Ishikawa (cell line): ENCODE measurements at regions not wholly inside any gene's neighbourhood (a gene's known extent, or its start where the extent isn't known, plus 50 kb on each side); places are given as distances from the start of the nearest gene placed in this dataset.

Source experiments
- CEBPB ChIP-seq: IDR thresholded peaks from 2 replicates; pipeline ENCODE4 v1.6.1; 2012
- CREB1 ChIP-seq: IDR thresholded peaks from 2 replicates; pipeline ENCODE4 v1.6.1; 2012; ENCODE audit warnings: low read depth
- EGR1 ChIP-seq: IDR thresholded peaks from 2 replicates; pipeline ENCODE4 v1.6.1; 2012
- EP300 ChIP-seq: IDR thresholded peaks from 2 replicates; pipeline ENCODE4 v1.6.1; 2012; ENCODE audit warnings: borderline replicate concordance
- RAD21 ChIP-seq: IDR thresholded peaks from 2 replicates; pipeline ENCODE4 v1.6.1; 2012; ENCODE audit warnings: low read depth
- TAF1 ChIP-seq: IDR thresholded peaks from 2 replicates; pipeline ENCODE4 v1.6.1; 2012; ENCODE audit warnings: low read depth, mild to moderate bottlenecking
- TCF12 ChIP-seq: IDR thresholded peaks from 2 replicates; pipeline ENCODE4 v1.6.1; 2012; ENCODE audit warnings: low read depth
- TEAD4 ChIP-seq: IDR thresholded peaks from 2 replicates; pipeline ENCODE4 v1.6.1; 2012
- TF ChIP-seq, protein P1 (sequence below): IDR thresholded peaks from 2 replicates; pipeline ENCODE4 v1.6.1; 2012; ENCODE audit warnings: low read depth, mild to moderate bottlenecking
- TF ChIP-seq, protein P2 (sequence below): IDR thresholded peaks from 2 replicates; pipeline ENCODE4 v1.6.1; 2012
- TF ChIP-seq, protein P3 (sequence below): IDR thresholded peaks from 2 replicates; pipeline ENCODE4 v1.6.1; 2012

DNA sequence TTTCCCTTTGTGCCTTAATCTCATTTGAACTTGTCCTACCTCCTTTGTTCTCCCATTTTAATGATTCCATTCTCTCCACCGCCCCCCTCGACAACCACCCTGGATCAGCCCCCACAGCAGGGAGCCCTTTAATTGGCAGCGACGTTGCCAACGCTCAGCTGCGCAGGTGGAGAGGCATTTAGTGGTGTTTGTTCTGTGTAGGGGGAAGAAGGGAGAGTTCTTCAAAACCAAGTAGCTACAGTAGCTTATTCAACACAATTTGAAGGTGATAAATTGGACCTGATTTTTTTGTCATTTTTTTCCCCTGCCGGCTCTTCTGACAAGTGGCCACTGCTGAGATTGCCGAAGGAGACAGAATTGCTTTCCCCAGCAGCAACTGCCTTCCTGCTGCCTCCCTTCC, 499.1 kb downstream of the CDK5RAP2 start:
- no peak for TF ChIP-seq EP300
- TF ChIP-seq, protein P1, sequence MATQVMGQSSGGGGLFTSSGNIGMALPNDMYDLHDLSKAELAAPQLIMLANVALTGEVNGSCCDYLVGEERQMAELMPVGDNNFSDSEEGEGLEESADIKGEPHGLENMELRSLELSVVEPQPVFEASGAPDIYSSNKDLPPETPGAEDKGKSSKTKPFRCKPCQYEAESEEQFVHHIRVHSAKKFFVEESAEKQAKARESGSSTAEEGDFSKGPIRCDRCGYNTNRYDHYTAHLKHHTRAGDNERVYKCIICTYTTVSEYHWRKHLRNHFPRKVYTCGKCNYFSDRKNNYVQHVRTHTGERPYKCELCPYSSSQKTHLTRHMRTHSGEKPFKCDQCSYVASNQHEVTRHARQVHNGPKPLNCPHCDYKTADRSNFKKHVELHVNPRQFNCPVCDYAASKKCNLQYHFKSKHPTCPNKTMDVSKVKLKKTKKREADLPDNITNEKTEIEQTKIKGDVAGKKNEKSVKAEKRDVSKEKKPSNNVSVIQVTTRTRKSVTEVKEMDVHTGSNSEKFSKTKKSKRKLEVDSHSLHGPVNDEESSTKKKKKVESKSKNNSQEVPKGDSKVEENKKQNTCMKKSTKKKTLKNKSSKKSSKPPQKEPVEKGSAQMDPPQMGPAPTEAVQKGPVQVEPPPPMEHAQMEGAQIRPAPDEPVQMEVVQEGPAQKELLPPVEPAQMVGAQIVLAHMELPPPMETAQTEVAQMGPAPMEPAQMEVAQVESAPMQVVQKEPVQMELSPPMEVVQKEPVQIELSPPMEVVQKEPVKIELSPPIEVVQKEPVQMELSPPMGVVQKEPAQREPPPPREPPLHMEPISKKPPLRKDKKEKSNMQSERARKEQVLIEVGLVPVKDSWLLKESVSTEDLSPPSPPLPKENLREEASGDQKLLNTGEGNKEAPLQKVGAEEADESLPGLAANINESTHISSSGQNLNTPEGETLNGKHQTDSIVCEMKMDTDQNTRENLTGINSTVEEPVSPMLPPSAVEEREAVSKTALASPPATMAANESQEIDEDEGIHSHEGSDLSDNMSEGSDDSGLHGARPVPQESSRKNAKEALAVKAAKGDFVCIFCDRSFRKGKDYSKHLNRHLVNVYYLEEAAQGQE, result no peak
- TF ChIP-seq CREB1, result no peak
- TF ChIP-seq TAF1, result no peak
- TF ChIP-seq RAD21, result no peak
- no peak for TF ChIP-seq CEBPB
- TF ChIP-seq, protein P2, sequence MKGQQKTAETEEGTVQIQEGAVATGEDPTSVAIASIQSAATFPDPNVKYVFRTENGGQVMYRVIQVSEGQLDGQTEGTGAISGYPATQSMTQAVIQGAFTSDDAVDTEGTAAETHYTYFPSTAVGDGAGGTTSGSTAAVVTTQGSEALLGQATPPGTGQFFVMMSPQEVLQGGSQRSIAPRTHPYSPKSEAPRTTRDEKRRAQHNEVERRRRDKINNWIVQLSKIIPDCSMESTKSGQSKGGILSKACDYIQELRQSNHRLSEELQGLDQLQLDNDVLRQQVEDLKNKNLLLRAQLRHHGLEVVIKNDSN, result no peak
- no peak for TF ChIP-seq TEAD4
- TF ChIP-seq TCF12, result no peak
- TF ChIP-seq EGR1, result no peak
- TF ChIP-seq, protein P3, sequence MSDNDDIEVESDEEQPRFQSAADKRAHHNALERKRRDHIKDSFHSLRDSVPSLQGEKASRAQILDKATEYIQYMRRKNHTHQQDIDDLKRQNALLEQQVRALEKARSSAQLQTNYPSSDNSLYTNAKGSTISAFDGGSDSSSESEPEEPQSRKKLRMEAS, result no peak
